Heart left ventricle (tissue), 16 donors: ENCODE measurements at regions not wholly inside any gene's neighbourhood (a gene's known extent, or its start where the extent isn't known, plus 50 kb on each side); places are given as distances from the start of the nearest gene placed in this dataset.

Source experiments
- ATAC-seq, 4 donors: fragments of 200-7000 bp; cut with Tn5 transposase; one replicate each; pipeline ENCODE4 v1.9.1; 2020 to 2022; ENCODE audit warnings: moderate library complexity in 4 of 4, mild to moderate bottlenecking in 3 of 4, moderate number of reproducible peaks in 1 of 4
- DNase-seq, 5 donors: peaks; one replicate each; pipeline ENCODE4 v3.0.0-alpha.2; 2020
- H3K27ac ChIP-seq, 12 donors: fragments of 200-600 bp; sonication (generic) in 4 of 12; one replicate each; pipeline versions ENCODE4 v1.5.0 to v1.8.0; 2016 to 2022; ENCODE audit warnings: mild to moderate bottlenecking in 2 of 12
- H3K27me3 ChIP-seq, 9 donors: fragments of 200-600 bp; sonication (generic) in 2 of 9; one replicate each; pipeline versions ENCODE4 v1.5.1 to v1.8.0; 2016 to 2022; ENCODE audit warnings: mild to moderate bottlenecking in 3 of 9
- H3K36me3 ChIP-seq, 9 donors: fragments of 200-600 bp; sonication (generic) in 2 of 9; one replicate each; pipeline versions ENCODE4 v1.5.0 to v1.8.0; 2018 to 2022; ENCODE audit warnings: mild to moderate bottlenecking in 2 of 9
- H3K4me1 ChIP-seq, 12 donors: fragments of 200-600 bp; sonication (generic) in 4 of 12; one replicate each; pipeline versions ENCODE4 v1.5.0 to v1.8.0; 2016 to 2022; ENCODE audit warnings: mild to moderate bottlenecking in 3 of 12
- H3K4me3 ChIP-seq, 12 donors: fragments of 200-600 bp; sonication (generic) in 4 of 12; one replicate each; pipeline versions ENCODE4 v1.5.0 to v1.8.0; 2017 to 2022; ENCODE audit warnings: mild to moderate bottlenecking in 9 of 12, moderate library complexity in 4 of 12
- H3K9me3 ChIP-seq, 12 donors: fragments of 200-600 bp; sonication (generic) in 4 of 12; one replicate each; pipeline versions ENCODE4 v1.5.0 to v1.8.0; 2016 to 2022; ENCODE audit warnings: mild to moderate bottlenecking in 1 of 12
- POLR2A ChIP-seq, 2 donors: fragments of 450-650 bp; IDR thresholded peaks; one replicate each; pipeline ENCODE4 v1.6.1; 2017; ENCODE audit warnings: antibody characterized with exemption in 2 of 2, mild to moderate bottlenecking in 2 of 2, moderate library complexity in 2 of 2
- WGBS, 4 donors: extraction: QIAGEN DNeasy Blood & Tissue Kit in 2 of 4; methylation state at CpG; one replicate each; pipeline versions ENCODE4 v1.1.5 to v1.1.7; 2013 to 2018; 5-methylcytosine and 5-hydroxymethylcytosine counted together
- intact Hi-C, 10 donors: fragments of 100-400 bp; cut with DNase I; formaldehyde crosslinking; loops; one replicate each; pipeline versions ENCODE4 v1.11.1 to v1.14.2; 2022
- TF ChIP-seq, protein P1 (sequence below), 12 donors: fragments of 200-600 bp; sonication (generic) in 4 of 12; IDR thresholded peaks; one replicate each; pipeline versions ENCODE4 v1.5.0 to v1.8.0; 2018 to 2022; ENCODE audit warnings: antibody characterized with exemption in 12 of 12, mild to moderate bottlenecking in 5 of 12
- donor health status: ischemic (EF 13 %, LVEDD 7.1; RV severe dilation, severe dysfunction).
- donor health status: healthy with polysubstance abuse.
- donor health status: DM: no; HTN: yes; CAD: no.
- donor health status: DM: no; HTN: no; CAD: no.
- donor health status: ischemic (EF 25% LVEDD 6.9; RV normal size, moderate dysfunction).
- donor health status: ischemic (EF 25% LVEDD 5.7; RV mildly dilated, moderate dysfunction).
- donor health status: healthy.
- donor health status: DM: yes; HTN: yes; CAD: no.
- donor health status: ischemic (EF 35%, LVEDD 5.7; RV mildly dilated, moderate dysfunction).
- donor health status: nonischemic (EF 11% LVEDD 7.7; RV severe dilation, severe dysfunction).
- donor health status: DM: yes; HTN: yes; CAD: no.
- donor health status: PGD.
- donor health status: ischemic (EF 29% LVEDD 5.4; RV normal size, mild dysfunction).
- donor health status: nonischemic (EF 23%, LVEDD 6.1; RV moderate dilation, normal function).

DNA sequence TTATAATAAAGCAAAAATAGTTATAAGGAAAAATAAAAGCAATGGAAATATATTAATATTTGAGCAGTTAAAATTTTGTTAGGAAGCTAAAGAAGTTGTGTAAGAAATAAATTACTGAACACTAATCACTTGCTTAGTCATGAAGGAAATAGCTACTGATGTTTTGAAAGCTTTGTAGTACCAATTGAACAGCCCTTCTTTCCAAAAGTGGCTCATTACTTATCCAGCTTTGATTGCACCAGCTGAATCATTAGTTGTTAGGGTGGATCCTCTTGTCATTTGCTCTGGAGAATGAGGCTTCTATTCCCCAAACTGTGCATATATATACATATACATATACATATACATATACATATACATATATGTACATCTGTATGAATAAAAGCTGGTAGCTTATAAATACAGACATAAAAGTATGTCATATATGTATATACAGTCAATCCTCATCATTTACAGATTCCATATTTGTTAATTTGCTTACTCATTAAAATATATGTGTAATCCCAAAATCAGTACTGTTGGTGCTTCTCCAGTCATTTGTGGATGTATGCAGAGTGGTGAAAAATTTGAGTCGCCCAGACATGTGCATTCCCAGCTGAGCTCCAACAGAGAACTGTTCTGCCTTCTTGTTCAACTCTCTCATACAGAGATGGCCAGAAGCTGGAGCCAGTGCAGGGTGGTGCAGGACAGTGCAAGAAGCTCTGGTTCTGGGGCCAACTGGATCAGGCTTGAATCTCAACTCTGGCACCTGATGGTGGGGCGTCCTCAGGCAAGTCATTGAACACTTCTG, 214.1 kb downstream of the RPAP3 start:
- TF ChIP-seq, protein P1, sequence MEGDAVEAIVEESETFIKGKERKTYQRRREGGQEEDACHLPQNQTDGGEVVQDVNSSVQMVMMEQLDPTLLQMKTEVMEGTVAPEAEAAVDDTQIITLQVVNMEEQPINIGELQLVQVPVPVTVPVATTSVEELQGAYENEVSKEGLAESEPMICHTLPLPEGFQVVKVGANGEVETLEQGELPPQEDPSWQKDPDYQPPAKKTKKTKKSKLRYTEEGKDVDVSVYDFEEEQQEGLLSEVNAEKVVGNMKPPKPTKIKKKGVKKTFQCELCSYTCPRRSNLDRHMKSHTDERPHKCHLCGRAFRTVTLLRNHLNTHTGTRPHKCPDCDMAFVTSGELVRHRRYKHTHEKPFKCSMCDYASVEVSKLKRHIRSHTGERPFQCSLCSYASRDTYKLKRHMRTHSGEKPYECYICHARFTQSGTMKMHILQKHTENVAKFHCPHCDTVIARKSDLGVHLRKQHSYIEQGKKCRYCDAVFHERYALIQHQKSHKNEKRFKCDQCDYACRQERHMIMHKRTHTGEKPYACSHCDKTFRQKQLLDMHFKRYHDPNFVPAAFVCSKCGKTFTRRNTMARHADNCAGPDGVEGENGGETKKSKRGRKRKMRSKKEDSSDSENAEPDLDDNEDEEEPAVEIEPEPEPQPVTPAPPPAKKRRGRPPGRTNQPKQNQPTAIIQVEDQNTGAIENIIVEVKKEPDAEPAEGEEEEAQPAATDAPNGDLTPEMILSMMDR (IDR thresholded peaks at IDR 0.05) = no peak
- TF ChIP-seq POLR2A (IDR thresholded peaks at IDR 0.05) = no peak
- H3K4me3 ChIP-seq = no peak overlapping the region
- H3K27me3 ChIP-seq = peaks cover 0 to 17% (median 0%) of the 10 kb centered on the region in 9 donors
- DNase-seq (no peak), ATAC-seq (no peak)
- H3K36me3 ChIP-seq = no peaks in the 10 kb centered on the region
- H3K27ac ChIP-seq = no peak overlapping the region
- H3K9me3 ChIP-seq = no peaks in the 10 kb centered on the region
- WGBS, 4 donors = 36 to 74% (median 54%) methylated on average over 2 of the region's 2 CpGs
- intact Hi-C loops = no loop called here
- no peaks in the 10 kb centered on the region for H3K4me1 ChIP-seq

- WGBS, 4 donors = 65 to 89% (median 77%) methylated on average over 1 of the region's 1 CpG
- TF ChIP-seq POLR2A (IDR thresholded peaks at IDR 0.05) = no peak
- TF ChIP-seq, protein P1 (IDR thresholded peaks at IDR 0.05) = no peak
Measured at GRCh38 chr12:47488888-47489287, 216.9 kb downstream of the RPAP3 start.

GRCh38 chr12:47481041-47481440, 224.8 kb downstream of the RPAP3 start:
- Histone ChIP-seq H3K9me3 (peaks cover 0 to 18% (median 4%) of the 10 kb centered on the region in 12 donors), H3K4me1 (no peaks in the 10 kb centered on the region), H3K27ac (no peak overlapping the region), H3K27me3 (peaks cover 0 to 13% (median 0%) of the 10 kb centered on the region in 9 donors), H3K36me3 (no peaks in the 10 kb centered on the region), H3K4me3 (no peak overlapping the region)
- intact Hi-C loops = no loop called here
- DNase-seq (no peak), ATAC-seq (no peak)
- 52 to 57% (median 54%) methylated on average over 2 of the region's 2 CpGs for WGBS, 4 donors
- TF ChIP-seq POLR2A (IDR thresholded peaks at IDR 0.05) = no peak
- TF ChIP-seq, protein P1 (IDR thresholded peaks at IDR 0.05) = no peak

More at GRCh38 chr12:47488888-47489287, 216.9 kb downstream of the RPAP3 start:
- intact Hi-C loops = no loop called here
- ATAC-seq = no peak
- H3K4me3 ChIP-seq = no peak overlapping the region
- no peaks in the 10 kb centered on the region for H3K9me3 ChIP-seq
- no peak overlapping the region for H3K27ac ChIP-seq
- no peak for DNase-seq
- peaks cover 0 to 23% (median 0%) of the 10 kb centered on the region in 9 donors for H3K27me3 ChIP-seq
- no peaks in the 10 kb centered on the region for H3K36me3 ChIP-seq
- no peaks in the 10 kb centered on the region for H3K4me1 ChIP-seq

DNA sequence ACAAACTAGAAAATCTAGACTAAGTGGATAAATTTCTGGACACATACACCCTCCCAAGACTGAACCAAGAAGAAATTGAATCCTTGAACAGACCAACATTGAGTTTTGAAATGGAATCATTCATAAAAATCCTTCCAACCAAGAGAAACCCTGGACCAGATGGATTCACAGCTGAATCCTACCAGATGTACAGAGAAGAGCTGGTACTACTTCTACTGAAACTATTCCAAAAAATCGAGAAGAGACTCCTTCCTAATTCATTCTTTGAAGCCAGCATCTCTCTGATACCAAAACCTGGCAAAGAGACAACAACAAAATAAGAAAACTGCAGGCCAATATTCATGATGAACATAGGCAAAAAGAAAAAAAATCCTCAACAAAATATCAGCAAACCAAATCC, 227.4 kb downstream of the RPAP3 start:
- intact Hi-C loops = no loop called here
- no peak for DNase-seq
- Histone ChIP-seq H3K27me3 (peaks cover 0 to 10% (median 0%) of the 10 kb centered on the region in 9 donors), H3K9me3 (peaks cover 0 to 36% (median 13%) of the 10 kb centered on the region in 12 donors), H3K36me3 (no peaks in the 10 kb centered on the region), H3K4me3 (no peak overlapping the region), H3K27ac (no peak overlapping the region), H3K4me1 (no peaks in the 10 kb centered on the region)
- no peak for ATAC-seq
- TF ChIP-seq, protein P1 (IDR thresholded peaks at IDR 0.05) = no peak
- TF ChIP-seq POLR2A (IDR thresholded peaks at IDR 0.05) = no peak
- WGBS, 4 donors = 36 to 58% (median 45%) methylated on average over 1 of the region's 1 CpG
